Testis (tissue), 2 donors: ENCODE measurements at regions not wholly inside any gene's neighbourhood (a gene's known extent, or its start where the extent isn't known, plus 50 kb on each side); places are given as distances from the start of the nearest gene placed in this dataset.

ENCODE experiments used
- DNase-seq: peaks from one replicate; pipeline ENCODE4 v3.0.0-alpha.2; 2019
- H3K27ac ChIP-seq, 2 donors: fragments of 200-600 bp; sonication (generic); one replicate each; pipeline ENCODE4 v1.5.1; 2019
- H3K27me3 ChIP-seq: fragments of 200-600 bp; sonication (generic); one replicate; pipeline ENCODE4 v1.5.1; 2019
- H3K36me3 ChIP-seq: fragments of 200-600 bp; sonication (generic); one replicate; pipeline ENCODE4 v1.5.1; 2017; ENCODE audit warnings: low read depth; ENCODE audit errors: missing control alignments
- H3K4me1 ChIP-seq: fragments of 200-600 bp; sonication (generic); one replicate; pipeline ENCODE4 v1.5.1; 2019
- H3K4me3 ChIP-seq, 2 donors: fragments of 200-600 bp; sonication (generic); one replicate each; pipeline ENCODE4 v1.5.1; 2017 to 2019
- H3K9me3 ChIP-seq: fragments of 200-600 bp; sonication (generic); one replicate; pipeline ENCODE4 v1.5.1; 2017
- POLR2A ChIP-seq: fragments of 450-650 bp; IDR thresholded peaks from one replicate; pipeline ENCODE4 v1.6.1; 2017; ENCODE audit warnings: antibody characterized with exemption, mild to moderate bottlenecking, moderate library complexity
- WGBS, 2 donors: methylation state at CpG; one replicate each; pipeline ENCODE4 v1.1.5; 2018; 5-methylcytosine and 5-hydroxymethylcytosine counted together
- intact Hi-C: fragments of 100-400 bp; cut with DNase I; formaldehyde crosslinking; loops from one replicate; pipeline ENCODE4 v1.15.1; 2023; ENCODE audit warnings: low total_unique reads
- TF ChIP-seq, protein P1 (sequence below), 3 experiments: fragments of 450-650 bp in 2 of 3; fragments of 200-600 bp in 1 of 3; sonication (generic) in 1 of 3; IDR thresholded peaks; one replicate each; pipeline ENCODE4 v1.5.1; 2016 to 2019; ENCODE audit warnings: antibody characterized with exemption in 3 of 3, mild to moderate bottlenecking in 2 of 3, moderate library complexity in 1 of 3

DNA sequence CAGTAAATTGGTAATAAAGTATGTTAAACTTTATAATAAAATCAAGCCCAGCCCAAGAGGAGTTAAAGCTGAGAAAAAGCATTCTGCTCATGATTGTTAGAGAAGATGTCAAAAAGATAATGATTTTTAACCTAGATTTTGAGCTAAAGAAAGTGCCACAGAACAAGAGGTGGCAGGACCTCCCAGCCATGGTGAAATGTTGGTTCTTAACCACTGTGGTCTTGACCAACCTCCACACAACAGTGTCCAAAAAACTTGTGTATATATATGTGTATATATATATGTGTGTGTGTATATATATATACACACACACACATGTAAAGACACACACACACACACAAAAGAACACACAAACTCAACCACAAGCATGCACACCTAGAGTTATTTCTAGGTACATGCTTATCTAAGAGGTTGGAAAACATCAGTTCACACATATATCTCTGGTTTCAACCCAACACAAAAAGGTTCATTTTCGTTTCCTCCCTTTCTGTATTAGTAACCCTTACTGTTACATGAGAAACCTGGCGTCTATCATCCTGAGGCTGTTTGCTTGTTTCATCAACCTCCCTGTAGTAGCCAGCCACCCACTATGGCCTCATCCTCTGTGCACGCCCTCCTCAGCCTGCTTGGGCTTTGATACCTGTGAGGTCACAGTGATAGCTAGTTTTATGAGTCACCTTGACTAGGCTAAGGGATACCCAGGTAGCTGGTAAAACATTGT, 631.8 kb upstream of the ID2 start:
- no peak for TF ChIP-seq POLR2A
- TF ChIP-seq, protein P1, sequence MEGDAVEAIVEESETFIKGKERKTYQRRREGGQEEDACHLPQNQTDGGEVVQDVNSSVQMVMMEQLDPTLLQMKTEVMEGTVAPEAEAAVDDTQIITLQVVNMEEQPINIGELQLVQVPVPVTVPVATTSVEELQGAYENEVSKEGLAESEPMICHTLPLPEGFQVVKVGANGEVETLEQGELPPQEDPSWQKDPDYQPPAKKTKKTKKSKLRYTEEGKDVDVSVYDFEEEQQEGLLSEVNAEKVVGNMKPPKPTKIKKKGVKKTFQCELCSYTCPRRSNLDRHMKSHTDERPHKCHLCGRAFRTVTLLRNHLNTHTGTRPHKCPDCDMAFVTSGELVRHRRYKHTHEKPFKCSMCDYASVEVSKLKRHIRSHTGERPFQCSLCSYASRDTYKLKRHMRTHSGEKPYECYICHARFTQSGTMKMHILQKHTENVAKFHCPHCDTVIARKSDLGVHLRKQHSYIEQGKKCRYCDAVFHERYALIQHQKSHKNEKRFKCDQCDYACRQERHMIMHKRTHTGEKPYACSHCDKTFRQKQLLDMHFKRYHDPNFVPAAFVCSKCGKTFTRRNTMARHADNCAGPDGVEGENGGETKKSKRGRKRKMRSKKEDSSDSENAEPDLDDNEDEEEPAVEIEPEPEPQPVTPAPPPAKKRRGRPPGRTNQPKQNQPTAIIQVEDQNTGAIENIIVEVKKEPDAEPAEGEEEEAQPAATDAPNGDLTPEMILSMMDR (IDR thresholded peaks at IDR 0.05), result no peak
- Histone ChIP-seq H3K4me3 (no peak overlapping the region), H3K4me1 (no peaks in the 10 kb centered on the region), H3K9me3 (no peaks in the 10 kb centered on the region), H3K27me3 (no peaks in the 10 kb centered on the region), H3K36me3 (no peaks in the 10 kb centered on the region), H3K27ac (no peak overlapping the region)
- no peak for DNase-seq
- intact Hi-C loops, result no loop called here
- 89 to 90% methylated on average over 3 of the region's 3 CpGs for WGBS, 2 donors

DNA sequence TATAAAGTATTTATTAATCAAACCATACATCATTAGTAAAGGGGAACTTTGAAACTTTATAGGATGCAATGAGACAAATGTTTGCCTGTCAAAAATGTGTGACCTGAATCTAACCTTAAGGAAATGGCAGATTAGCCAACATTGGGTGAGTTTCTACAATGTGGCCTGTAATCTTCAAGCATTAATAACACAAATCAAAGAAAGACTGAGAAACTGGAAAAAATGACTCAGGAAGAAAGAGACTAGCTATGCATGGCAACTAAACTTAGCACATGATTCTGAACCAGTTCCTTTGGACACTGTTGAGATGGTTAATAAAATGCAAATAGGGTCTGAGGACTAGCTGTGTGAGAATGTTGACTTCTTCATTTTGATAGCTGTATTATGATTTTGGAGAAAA, 628.6 kb upstream of the ID2 start:
- DNase-seq, result no peak
- no peaks in the 10 kb centered on the region for H3K36me3 ChIP-seq
- H3K27me3 ChIP-seq, result no peaks in the 10 kb centered on the region
- no peaks in the 10 kb centered on the region for H3K4me1 ChIP-seq
- intact Hi-C loops, result no loop called here
- H3K4me3 ChIP-seq, result no peak overlapping the region
- no peak overlapping the region for H3K27ac ChIP-seq
- no peaks in the 10 kb centered on the region for H3K9me3 ChIP-seq
- no peak for TF ChIP-seq POLR2A
- TF ChIP-seq, protein P1 (IDR thresholded peaks at IDR 0.05), result no peak

DNA sequence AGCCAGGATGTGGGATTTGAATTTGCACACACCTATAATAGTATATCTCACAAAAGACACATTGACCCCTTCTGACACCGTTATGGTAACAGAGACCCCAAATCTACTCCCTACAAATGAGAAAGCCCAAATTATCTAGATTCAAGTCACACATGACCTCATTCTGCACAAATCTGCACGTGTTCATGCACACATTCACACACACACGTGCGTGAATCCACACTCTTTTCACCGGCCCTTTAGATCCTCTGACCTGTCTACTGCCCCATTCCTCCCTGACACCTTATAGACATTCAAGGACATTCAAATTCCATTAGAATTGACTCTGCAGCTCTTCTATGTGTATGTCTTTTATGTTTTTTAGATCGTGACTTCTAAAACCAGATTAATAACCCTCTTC, 627.8 kb upstream of the ID2 start:
- 75 to 76% methylated on average over 6 of the region's 6 CpGs for WGBS, 2 donors
- H3K4me3 ChIP-seq, result no peak overlapping the region
- H3K4me1 ChIP-seq, result no peaks in the 10 kb centered on the region
- TF ChIP-seq, protein P1 (IDR thresholded peaks at IDR 0.05), result no peak
- TF ChIP-seq POLR2A, result no peak
- DNase-seq, result no peak
- no peaks in the 10 kb centered on the region for H3K9me3 ChIP-seq
- H3K27ac ChIP-seq, result no peak overlapping the region
- no peaks in the 10 kb centered on the region for H3K27me3 ChIP-seq
- intact Hi-C loops, result no loop called here
- H3K36me3 ChIP-seq, result no peaks in the 10 kb centered on the region

DNA sequence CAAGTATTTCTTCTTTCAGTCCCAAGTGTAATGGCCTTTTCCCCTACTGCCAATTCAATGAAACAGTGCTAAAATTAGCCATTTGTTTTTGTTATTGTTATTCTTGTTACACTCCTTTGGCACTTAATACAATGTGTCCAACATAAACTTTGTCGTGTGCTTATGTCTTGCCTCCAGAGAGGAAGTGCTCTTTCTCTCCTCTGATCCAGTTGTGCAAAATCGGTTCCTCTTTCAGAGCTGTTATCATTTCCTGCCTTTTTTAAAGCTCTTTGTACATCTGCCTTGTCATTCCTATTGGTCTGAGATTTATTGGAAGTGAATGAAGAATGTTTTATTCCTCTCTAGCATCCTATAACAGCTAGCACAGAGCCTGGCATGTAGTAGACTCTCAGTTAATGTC, 623.2 kb upstream of the ID2 start:
- 19 to 20% methylated on average over 2 of the region's 2 CpGs for WGBS, 2 donors
- intact Hi-C loops, result no loop called here

More for the DNA sequence above, 623.2 kb upstream of the ID2 start:
- no peak for DNase-seq
- no peak for TF ChIP-seq POLR2A
- TF ChIP-seq, protein P1 (IDR thresholded peaks at IDR 0.05), result no peak
- Histone ChIP-seq H3K36me3 (no peaks in the 10 kb centered on the region), H3K27me3 (no peaks in the 10 kb centered on the region), H3K27ac (no peak overlapping the region), H3K9me3 (no peaks in the 10 kb centered on the region), H3K4me1 (no peaks in the 10 kb centered on the region), H3K4me3 (no peak overlapping the region)
